ENCODE measurements at regions not wholly inside any gene's neighbourhood (a gene's known extent, or its start where the extent isn't known, plus 50 kb on each side); places are given as distances from the start of the nearest gene placed in this dataset.

- H3K4me1 ChIP-seq (ENCODE audit: insufficient read depth) = peaks cover 17% of the 10 kb centered on the region
- H3K9me2 ChIP-seq (replicated peaks; ENCODE audit: insufficient read depth) = no peaks in the 10 kb centered on the region
- no peaks in the 10 kb centered on the region for H3K79me2 ChIP-seq
- no peaks in the 10 kb centered on the region for H3K27me3 ChIP-seq
- no peak overlapping the region for H2AFZ ChIP-seq
- no peaks in the 10 kb centered on the region for H4K20me1 ChIP-seq (ENCODE audit: insufficient read depth, poor library complexity, severe bottlenecking)
- H3K4me2 ChIP-seq = no peak overlapping the region
- DNase-seq (ENCODE audit: low spot score) = no peak
- WGBS (ENCODE audit: low lambda C conversion rate, missing lambda C conversion rate) = 84% methylated on average over 2 of the region's 2 CpGs
- H3K36me3 ChIP-seq (replicated peaks; ENCODE audit: insufficient read depth, low read depth) = no peaks in the 10 kb centered on the region
- H3K27ac ChIP-seq = no peak overlapping the region
- TF ChIP-seq CTCF (IDR thresholded peaks at IDR 0.05; ENCODE audit: poor library complexity) = no peak
- no peak for TF ChIP-seq EZH2 (IDR thresholded peaks at IDR 0.05; ENCODE audit: borderline replicate concordance)
- no peak for TF ChIP-seq EZH2phosphoT487 (IDR thresholded peaks at IDR 0.05; ENCODE audit: low read depth, severe bottlenecking, unreplicated experiment)
- no peaks in the 10 kb centered on the region for H3K9me3 ChIP-seq (ENCODE audit: low read depth)
- no peak overlapping the region for H3K4me3 ChIP-seq
Measured at GRCh38 chr6:132065556-132065955, 114.4 kb upstream of the CCN2 start.

- TF ChIP-seq EZH2phosphoT487 (IDR thresholded peaks at IDR 0.05; ENCODE audit: low read depth, severe bottlenecking, unreplicated experiment) (no peak), EZH2 (IDR thresholded peaks at IDR 0.05; ENCODE audit: borderline replicate concordance) (no peak), CTCF (IDR thresholded peaks at IDR 0.05; ENCODE audit: poor library complexity) (no peak)
- H3K79me2 ChIP-seq = no peaks in the 10 kb centered on the region
- no peaks in the 10 kb centered on the region for H3K9me3 ChIP-seq (ENCODE audit: low read depth)
- no peaks in the 10 kb centered on the region for H3K27me3 ChIP-seq
- H3K27ac ChIP-seq = peak overlapping the region; percentile 55
- no peak overlapping the region for H3K4me3 ChIP-seq
- H2AFZ ChIP-seq = no peak overlapping the region
- 38% methylated on average over 2 of the region's 2 CpGs for WGBS (ENCODE audit: low lambda C conversion rate, missing lambda C conversion rate)
- no peaks in the 10 kb centered on the region for H4K20me1 ChIP-seq (ENCODE audit: insufficient read depth, poor library complexity, severe bottlenecking)
- peaks cover 17% of the 10 kb centered on the region for H3K4me1 ChIP-seq (ENCODE audit: insufficient read depth)
- DNase-seq (ENCODE audit: low spot score) = peak; percentile 37
- H3K4me2 ChIP-seq = no peak overlapping the region
- H3K9me2 ChIP-seq (replicated peaks; ENCODE audit: insufficient read depth) = no peaks in the 10 kb centered on the region
- H3K36me3 ChIP-seq (replicated peaks; ENCODE audit: insufficient read depth, low read depth) = no peaks in the 10 kb centered on the region
Measured at GRCh38 chr6:132063738-132064137, 112.6 kb upstream of the CCN2 start.

- Histone ChIP-seq H3K4me1 (ENCODE audit: insufficient read depth) (peaks cover 17% of the 10 kb centered on the region), H3K27ac (peak overlapping the region; percentile 55), H3K4me3 (no peak overlapping the region), H3K9me3 (ENCODE audit: low read depth) (no peaks in the 10 kb centered on the region), H3K4me2 (no peak overlapping the region), H3K79me2 (no peaks in the 10 kb centered on the region), H3K9me2 (replicated peaks; ENCODE audit: insufficient read depth) (no peaks in the 10 kb centered on the region), H3K36me3 (replicated peaks; ENCODE audit: insufficient read depth, low read depth) (no peaks in the 10 kb centered on the region), H2AFZ (no peak overlapping the region), H4K20me1 (ENCODE audit: insufficient read depth, poor library complexity, severe bottlenecking) (no peaks in the 10 kb centered on the region), H3K27me3 (no peaks in the 10 kb centered on the region)
- no peak for DNase-seq (ENCODE audit: low spot score)
- WGBS (ENCODE audit: low lambda C conversion rate, missing lambda C conversion rate) = 73% methylated on average over 5 of the region's 5 CpGs
- no peak for TF ChIP-seq EZH2phosphoT487 (IDR thresholded peaks at IDR 0.05; ENCODE audit: low read depth, severe bottlenecking, unreplicated experiment)
- TF ChIP-seq CTCF (IDR thresholded peaks at IDR 0.05; ENCODE audit: poor library complexity) = no peak
- TF ChIP-seq EZH2 (IDR thresholded peaks at IDR 0.05; ENCODE audit: borderline replicate concordance) = no peak
Measured at GRCh38 chr6:132063204-132063603, 112.0 kb upstream of the CCN2 start.

- Histone ChIP-seq H4K20me1 (ENCODE audit: insufficient read depth, poor library complexity, severe bottlenecking) (no peaks in the 10 kb centered on the region), H3K9me3 (ENCODE audit: low read depth) (no peaks in the 10 kb centered on the region), H2AFZ (no peak overlapping the region), H3K4me1 (ENCODE audit: insufficient read depth) (peaks cover 17% of the 10 kb centered on the region), H3K4me2 (no peak overlapping the region), H3K4me3 (no peak overlapping the region), H3K27me3 (no peaks in the 10 kb centered on the region), H3K27ac (peak overlapping the region; percentile 55), H3K9me2 (replicated peaks; ENCODE audit: insufficient read depth) (no peaks in the 10 kb centered on the region), H3K79me2 (no peaks in the 10 kb centered on the region), H3K36me3 (replicated peaks; ENCODE audit: insufficient read depth, low read depth) (no peaks in the 10 kb centered on the region)
- TF ChIP-seq CTCF (IDR thresholded peaks at IDR 0.05; ENCODE audit: poor library complexity) = no peak
- no peak for TF ChIP-seq EZH2phosphoT487 (IDR thresholded peaks at IDR 0.05; ENCODE audit: low read depth, severe bottlenecking, unreplicated experiment)
- no peak for TF ChIP-seq EZH2 (IDR thresholded peaks at IDR 0.05; ENCODE audit: borderline replicate concordance)
- no peak for DNase-seq (ENCODE audit: low spot score)
- 83% methylated on average over 3 of the region's 3 CpGs for WGBS (ENCODE audit: low lambda C conversion rate, missing lambda C conversion rate)
Measured at GRCh38 chr6:132062626-132063025, 111.5 kb upstream of the CCN2 start.
